Activated T-cell treated with anti-CD3 and anti-CD28 coated beads, Interleukin-2, amount 50 U/mL, for 48 hours (primary cell): ENCODE measurements at regions not wholly inside any gene's neighbourhood (a gene's known extent, or its start where the extent isn't known, plus 50 kb on each side); places are given as distances from the start of the nearest gene placed in this dataset.
"Not testable (repeated sequence)": the region's sequence is repeated elsewhere in the genome, so short reads cannot be mapped to it uniquely, and the experiment has no call there.

Source experiments
- DNase-seq, 2 experiments: peaks; one replicate each; pipeline ENCODE4 v3.0.0-alpha.2; 2020

DNA sequence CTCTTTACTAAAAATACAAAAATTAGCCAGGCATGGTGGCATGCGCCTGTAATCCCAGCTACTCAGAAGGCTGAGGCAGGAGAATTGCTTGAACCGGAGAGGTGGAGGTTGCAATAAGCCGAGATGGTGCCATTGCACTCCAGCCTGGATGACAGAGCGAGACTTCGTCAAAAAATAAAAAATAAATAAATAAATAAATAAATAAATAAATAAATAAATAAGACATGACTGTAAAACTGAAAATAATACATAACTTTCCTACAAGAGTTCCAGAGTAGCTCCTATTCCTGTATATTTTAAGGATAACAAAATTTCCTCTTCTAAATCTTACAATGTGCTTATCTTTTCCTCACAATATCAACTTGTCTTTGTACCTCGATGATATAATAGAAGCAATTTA is 549.4 kb downstream of the TRAM1L1 start:
- DNase-seq: not testable (repeated sequence)

DNA sequence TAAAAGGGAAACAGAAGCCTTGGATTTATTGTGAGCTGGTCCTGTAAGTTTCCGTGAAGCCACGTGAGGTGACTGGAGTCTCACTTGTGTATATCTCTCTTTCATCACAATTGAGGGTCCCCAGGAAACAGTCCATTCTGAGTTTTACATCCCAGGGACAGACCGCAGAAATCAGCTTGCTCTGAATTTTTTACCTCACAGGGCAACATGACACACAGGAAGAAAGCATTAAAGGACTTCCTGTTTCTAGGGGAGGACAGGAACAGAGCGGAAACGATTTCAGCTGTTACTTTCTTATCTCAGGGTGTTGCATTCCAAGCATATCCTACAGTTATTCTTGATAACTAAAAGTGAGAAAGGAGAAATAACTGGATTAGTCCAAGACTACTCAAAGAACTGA is 553.5 kb downstream of the TRAM1L1 start:
- DNase-seq: no peak

DNA sequence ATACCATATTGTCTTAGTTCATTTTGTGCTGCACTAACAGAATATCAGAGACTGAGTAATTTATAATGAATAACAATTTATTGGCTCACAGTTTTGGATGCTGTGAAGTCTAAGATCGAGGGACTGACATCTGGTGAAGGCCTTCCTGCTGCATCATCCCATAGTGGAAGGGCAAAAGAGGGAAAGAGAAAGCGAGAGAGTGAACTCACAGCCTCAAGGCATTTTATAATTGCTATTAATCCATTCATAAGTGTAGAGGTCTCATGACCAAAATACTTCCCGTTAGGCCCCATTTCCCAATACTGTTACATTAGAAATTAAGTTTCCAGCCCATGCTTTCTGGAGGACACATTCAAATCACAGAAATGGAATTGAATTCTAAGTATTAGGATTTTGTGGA is 554.4 kb downstream of the TRAM1L1 start:
- DNase-seq: no peak

DNA sequence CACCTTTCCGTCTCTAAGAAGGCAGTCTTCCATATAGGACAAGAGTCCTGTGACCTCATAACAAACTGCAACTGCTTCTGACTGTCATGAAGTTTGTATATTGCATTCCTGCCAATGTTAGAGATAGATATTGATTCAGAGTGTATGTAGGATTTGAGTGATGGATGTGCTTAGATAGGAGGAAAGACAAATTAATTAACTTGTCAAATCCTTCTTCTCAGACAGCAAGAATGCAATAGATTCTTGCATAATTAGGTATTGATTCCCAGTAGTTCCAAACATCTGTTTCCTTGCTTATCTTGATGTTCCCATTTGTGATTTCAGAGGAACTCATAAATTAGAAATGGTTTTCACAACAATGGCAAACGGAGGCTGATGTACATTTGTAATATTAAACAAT is 555.3 kb downstream of the TRAM1L1 start:
- no peak for DNase-seq

DNA sequence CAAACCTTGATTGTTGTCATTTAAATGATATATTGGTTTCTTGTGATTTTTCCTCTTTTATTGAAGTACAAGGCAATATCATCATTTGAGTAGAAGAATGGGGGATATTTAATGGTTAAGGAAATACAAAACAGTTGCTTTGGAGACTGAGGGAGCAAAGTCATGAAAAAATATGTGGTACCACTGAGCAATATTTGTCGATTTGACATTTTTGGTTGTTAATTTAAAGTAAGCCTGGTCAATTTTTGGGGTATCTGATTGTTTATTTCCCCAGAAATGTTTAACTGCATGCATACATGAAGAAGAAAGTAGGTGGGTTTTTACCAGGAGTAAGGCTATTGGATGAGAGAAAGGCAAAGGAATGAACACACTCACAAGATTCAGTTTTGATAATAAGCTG is 556.2 kb downstream of the TRAM1L1 start:
- DNase-seq: no peak

DNA sequence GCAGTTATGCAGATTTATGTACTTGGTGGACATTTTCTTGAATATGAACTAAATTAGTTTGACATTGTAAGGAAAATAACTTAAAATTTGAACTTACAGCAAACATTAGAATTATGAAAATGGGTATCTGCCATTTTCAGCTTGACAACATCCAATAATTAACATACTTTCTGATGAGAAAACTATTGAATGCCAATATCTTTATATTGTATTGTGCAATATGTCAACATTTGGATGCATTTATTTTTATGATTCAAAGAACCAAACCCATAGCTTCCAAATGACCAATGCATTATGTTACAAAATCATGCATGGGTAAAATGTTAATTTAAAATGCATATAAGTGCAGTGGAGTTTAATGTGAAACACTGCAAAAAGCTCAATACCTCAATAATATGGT is 562.5 kb downstream of the TRAM1L1 start:
- DNase-seq: no peak

DNA sequence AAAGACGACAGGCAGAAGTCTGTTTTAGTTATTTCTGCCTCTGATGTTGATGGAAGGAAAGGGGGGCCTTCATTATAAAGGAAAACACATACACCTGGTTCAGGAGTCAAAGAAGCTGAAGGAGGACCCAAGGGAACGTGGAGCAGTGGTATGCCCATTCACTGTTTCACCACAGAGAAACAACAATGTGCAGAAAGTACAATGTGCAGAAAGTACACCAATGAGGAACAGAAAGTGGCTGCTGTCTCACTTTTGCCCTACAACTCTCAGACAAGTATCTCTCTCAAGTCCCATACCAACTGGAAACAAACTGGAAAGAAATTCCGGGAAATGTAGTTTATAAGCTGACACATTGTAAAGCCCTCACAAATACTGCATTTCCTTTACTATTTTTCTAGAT is 564.5 kb downstream of the TRAM1L1 start:
- DNase-seq: no peak

DNA sequence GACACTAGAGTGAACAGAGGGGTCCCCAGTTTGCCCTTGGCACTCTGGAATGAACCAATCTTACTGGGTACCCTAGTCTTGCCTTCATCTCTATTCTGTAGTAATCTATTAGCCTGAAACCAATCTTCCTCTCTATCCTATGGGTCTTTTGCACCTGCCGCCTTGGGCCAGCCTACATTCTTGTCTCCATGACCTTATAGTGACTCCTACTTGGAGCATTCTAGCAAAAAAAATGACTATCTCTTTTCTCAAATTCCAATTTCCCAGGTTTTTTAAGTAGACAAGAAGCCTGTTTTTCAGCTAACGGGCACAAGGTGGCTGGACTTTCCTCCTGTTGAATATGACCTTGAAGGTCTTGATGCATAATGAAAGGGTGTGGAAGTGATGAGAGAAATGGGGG is 568.7 kb downstream of the TRAM1L1 start:
- DNase-seq: no peak

DNA sequence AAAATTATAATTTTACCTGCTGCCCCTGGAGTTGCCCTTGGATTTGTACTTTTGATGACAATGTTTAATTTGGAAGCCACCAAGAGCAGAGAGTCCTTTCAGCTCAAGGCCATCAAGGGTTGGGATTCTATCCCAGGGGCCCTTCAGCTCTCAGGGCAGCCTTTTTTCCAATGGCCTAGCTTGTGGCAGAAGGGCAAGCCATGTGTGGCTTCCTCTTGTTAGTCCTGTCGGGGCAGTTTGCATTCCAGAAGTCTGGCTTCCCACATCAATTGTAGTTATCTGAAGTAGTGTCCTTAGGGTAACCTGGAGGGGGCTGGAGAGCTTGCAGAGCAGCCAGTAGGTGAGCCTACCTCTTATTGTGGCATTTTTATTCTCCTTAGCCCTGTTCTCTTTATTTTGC is 569.4 kb downstream of the TRAM1L1 start:
- DNase-seq: no peak

DNA sequence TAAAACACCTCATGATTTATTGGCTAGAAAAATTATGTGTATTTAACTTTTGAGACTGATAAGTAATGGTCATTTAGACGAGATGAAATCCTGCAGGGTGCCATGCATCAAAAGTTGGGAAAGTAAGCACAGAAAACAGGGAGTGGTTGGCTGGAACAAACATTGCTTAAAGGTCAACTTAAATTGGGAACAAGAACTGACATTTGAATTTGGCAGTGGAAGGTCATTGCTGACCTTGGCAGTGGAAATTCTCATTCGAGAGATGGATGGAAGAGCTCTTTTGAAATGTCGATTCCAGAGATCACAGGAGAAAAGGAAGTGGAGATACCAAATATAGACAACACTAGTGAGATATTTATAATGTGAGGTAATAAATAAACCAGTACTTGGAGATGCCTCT is 572.8 kb downstream of the TRAM1L1 start:
- no peak for DNase-seq

DNA sequence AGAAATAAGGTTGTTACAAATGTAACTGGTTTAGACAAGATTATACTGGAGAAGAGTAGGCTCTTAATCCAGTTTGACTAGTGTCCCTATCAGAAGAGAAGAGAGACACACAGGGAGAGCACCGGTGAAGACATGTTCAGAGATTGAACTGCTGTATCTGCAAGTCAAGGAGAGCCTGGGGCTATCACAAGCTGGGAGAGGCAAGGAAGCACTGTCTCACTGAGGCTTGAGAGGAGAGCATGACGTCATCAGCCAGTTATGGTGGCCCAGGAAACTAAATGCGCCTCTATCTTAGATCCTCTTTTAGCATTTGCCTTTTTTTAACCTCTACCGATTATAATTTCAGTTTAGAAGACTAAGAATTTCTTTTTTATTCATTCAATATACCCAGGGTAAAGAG is 583.4 kb downstream of the TRAM1L1 start:
- DNase-seq: no peak

DNA sequence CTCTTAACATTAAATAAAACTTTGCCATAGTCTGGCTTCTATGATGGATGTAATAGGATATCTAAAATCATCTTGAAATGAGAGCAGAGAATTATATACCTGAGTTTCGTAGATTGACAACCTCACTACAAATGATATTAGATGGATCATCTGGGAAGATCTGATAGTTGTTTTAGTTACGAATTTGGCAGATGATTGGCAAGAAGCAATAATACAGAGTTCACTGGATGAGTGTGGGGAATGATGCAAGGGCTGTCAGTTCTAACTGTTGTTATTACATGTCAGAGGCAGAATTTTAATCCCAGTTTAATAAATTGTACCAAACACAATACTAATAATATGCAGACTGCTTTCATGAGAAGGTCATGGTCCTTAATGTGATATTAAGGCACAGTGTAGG is 585.2 kb downstream of the TRAM1L1 start:
- DNase-seq: no peak

DNA sequence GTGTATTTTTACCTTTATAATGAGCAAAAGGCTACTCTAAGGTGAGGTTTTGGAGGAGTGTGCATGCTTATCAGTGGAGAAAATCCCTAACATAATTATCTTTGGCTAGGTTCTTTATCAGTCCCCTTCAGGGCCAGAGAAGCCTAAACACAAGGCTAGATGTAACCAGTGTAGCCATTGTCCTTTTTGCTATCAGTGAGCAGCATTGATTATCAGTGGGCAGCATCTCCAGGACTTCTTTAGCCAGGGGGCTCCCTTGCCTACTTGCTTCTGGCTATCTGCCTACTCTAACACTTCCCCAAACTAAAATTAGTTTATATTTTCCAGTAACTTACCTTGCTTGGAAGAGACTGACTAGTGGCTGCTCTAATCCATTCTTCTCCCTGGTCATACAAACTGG is 595.6 kb downstream of the TRAM1L1 start:
- DNase-seq: no peak

DNA sequence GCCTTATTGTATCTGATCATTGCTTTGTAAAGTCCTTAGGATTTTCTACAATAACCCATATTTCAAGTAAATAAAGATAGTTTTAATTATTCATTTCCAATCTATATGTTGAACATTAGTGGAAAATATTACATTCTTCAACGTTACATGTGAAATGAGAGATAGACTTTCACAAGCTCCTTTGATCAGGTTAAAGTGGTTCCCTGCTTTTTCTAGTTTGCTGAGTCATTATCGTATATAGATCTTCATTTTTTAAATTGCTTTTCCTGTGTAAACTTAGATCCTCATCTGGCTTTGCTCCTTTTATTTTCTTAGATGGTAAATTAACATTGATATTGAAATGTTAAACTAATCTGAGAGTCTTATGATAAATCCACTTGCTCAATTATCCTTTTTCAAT is 599.0 kb downstream of the TRAM1L1 start:
- DNase-seq: no peak

DNA sequence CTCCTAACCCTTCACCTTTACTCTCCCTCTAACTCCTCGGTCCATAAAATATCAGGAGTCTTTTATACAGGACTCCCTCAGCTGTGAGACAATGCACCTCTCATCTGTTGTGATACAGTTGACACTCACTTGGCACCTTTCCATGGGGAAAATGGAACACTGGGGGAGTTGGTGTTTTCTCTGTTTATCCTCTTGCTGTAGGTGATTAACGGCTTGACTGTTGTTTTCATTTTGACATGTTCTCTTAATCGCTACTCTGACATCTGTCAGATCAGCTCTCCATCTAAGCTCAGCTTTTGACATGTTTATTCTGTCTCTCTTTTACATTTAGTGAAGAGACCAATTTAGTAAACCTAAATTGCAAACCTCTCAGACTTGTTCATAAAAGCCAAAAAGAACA is 604.8 kb downstream of the TRAM1L1 start:
- DNase-seq: no peak

DNA sequence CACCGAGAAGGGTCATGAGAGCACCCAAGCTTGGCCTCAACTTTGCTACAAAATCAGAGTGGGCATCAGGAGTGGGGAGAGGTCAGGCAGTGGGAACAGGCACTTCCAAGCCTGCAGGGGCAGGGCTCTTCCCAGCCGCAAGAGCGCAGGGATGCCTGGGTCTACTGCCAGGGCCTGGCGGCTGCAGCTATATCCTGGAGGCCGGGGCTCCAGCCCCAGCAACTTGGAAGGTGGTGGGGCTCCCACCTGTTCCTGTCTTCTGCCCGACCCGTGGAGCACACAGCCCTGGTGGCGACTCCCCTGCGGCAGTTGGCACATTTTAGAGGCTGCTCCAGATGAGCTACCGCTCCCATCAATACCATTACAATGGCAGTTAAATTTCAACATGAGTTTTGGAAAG is 607.0 kb downstream of the TRAM1L1 start:
- no peak for DNase-seq

DNA sequence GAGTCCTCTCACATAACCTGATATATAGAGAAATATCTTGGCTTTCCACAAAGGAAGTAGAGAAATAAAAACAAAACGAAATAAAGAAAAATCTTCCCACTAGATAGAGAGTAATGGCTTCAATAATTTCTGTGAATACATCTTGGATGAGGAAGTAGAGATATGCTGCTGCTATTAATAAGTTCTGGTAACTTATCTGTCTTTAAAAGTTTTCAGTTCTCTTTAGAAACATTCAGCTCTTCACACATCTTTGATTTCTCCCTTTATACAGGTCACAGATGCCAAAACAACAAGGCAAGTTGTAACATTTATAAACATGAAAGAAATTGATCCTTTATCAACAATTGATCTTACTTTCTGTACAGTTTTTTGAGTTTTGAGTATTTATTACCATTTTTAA is 615.8 kb downstream of the TRAM1L1 start:
- DNase-seq: no peak

DNA sequence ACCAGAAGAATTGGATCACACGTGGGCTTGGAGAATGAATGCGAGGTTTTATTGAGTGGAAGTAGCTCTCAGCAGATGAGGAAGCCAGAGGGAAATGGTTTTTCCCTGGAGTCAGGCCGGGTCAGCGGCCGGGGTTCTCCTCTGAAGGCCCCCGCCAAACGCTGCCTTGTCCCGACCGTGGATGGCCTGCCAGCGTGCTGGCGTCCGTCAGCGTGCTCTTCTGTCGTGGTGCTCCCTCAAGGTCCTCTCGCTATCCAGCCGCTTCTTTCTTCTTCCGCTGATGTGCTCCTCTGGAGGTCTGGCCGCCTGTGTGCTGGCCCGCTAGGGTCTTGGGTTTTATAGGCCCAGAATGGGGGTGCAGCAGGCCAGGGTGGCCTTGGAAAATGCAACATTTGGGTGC is 632.2 kb downstream of the TRAM1L1 start:
- DNase-seq: no peak

DNA sequence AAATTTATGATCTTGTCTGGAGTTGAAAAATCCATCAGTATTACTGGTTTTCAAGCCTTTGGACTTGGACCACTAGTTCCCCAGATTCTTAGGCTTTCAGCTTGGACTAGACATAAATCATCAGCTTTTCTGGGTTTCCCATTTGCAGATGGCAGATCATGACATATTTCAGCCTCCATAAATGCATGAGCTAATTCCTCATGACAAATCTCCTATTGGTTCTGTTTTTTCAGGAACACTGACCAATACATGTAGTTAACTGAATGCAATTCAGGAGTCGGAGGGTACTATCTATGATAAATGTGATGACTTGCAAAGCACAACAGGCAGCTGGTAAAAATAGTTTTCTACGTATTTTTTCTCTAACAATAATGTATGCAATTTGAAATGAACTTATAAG is 635.6 kb downstream of the TRAM1L1 start:
- DNase-seq: no peak

DNA sequence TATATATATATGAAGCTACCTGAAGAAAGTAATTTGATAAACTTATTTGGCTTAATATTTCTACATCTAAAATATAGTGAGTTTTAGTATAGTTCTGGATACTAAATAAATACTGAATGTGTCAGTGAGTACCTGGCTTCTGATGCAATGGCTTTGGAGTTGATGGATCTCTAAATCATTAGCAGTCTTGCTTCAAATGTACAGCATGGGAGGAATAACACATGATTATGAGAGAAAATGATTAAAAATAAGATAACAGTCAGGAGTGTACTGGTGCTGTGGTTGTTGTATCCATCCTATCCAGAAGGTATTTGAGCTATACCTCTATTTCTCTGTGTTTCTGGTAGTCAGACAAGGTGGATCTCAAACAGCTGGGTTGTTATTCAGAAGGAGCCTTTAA is 641.3 kb downstream of the TRAM1L1 start:
- no peak for DNase-seq

DNA sequence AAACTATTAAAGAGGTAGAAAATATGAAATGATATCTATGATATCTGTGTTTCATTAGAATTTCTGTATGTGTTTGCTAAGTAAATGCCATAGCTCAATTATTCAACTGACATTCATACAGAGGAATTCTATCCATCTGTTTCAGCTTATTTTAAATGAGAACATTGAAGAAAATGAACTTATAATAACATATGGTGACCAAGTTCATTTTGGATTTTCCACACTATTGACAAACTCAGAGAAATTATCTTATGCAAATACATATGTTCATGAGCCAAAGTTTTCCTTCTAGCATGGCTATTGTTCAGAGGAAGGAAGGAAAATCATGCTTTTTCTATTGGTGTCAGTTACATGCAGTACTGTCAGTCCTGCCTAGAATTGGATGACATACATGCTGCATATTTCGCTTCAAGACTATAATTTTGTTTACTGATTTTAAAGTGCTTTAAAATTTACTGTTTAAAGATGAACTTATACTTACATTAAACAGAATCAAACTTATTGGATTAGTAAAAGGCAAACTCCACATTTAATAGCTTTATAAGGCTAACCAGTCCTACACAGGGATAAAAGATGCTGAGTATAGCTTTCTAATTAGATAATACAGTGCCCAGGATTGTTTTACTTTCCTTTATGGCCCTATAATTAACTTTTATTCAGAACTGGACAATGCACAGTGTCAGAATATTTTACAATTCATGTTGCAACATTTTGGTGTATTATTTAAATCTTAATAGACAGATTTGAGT is 646.2 kb downstream of the TRAM1L1 start:
- DNase-seq: no peak

DNA sequence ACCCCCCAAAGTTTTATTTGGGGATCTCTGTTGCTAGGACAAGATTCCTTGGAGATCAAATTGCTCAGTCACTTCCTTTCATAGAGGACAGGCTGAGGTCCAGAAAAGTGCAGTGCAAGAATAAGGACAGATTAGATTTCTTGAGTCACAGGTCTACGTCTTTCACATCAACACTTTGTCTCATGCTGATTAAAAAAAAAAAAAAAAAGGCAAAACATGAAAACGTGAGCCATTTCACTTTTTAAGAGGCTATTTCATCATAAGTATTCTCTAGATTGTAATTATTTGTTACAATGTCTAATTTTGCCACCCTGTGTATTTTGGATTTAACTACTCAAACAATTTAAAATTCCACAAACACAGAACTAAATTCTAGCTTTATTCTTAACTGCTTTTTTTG is 647.0 kb downstream of the TRAM1L1 start:
- no peak for DNase-seq

DNA sequence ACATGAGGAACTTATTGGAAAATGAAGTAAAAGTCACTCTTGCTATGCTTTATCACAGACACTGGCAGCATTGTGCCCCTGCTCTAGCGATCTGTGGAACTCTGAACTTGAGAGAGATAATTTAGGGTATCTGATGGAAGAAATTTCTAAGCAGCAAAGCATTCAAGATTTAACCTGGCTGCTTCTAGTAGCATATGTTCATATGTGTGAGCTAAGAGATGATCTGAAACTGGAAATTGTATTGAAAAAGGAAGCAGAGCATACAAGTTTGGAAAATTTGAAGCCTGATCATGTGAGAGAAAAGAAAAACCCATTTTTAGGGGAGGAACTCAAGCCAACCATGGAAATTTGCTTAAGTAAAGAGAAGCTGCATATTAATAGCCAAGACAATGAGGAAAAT is 657.7 kb downstream of the TRAM1L1 start:
- DNase-seq: no peak

DNA sequence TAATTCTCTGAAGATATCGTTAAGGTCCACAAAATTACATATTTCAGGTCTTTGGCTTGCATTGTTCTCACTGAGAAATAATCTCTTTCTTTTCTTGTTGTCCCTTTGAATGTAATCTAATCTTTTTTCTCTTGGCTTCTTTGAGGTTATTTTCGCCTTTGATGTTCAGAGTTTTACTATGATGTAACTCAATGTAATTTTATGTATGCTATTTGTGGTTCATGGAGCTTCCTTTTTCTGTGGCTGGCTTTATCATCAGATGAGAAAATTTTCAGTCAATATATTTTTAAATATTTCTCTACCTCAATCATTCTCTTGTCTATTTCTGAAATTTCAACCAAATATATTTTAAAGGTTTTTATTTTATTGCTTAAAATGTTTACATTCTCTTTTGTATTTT is 672.2 kb downstream of the TRAM1L1 start:
- DNase-seq: no peak

DNA sequence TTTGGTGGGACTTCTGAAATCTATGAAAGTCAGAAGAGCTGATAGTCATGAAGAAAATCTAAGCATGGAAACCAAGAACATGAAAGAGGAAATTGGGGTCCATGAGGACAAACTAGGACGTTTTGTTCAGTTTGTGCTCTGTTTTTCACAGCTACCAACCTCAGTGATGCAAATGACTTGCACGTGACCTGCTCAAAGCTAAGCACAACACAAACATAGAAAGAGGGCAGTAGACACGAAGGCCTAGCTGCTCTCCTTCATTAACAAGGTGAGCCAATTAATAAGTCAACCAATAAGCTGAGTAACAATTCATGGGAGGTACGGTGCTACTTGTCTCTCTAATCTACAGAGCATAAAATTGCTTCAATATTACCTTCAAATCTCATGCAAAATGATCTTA is 684.1 kb downstream of the TRAM1L1 start:
- no peak for DNase-seq

DNA sequence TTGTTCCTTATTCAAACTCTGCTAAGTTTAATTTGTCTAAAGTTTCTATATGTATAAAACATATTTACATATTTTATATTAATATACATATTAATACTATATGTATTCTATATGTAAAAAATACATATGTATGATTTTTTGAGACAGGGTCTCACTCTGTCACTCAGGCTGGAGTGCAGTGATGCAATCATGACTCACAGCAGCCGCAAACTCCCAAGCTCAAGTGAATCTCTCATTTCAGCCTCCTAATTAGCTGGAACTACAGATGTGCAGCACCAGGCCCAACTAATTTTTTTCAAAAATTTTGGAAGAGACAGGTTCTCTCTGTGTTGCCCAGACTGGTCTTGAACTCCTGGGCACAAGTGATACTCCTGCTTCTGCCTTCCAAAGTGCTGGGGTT is 684.9 kb downstream of the TRAM1L1 start:
- no peak for DNase-seq
